HL-60 (cell line): ENCODE measurements at regions not wholly inside any gene's neighbourhood (a gene's known extent, or its start where the extent isn't known, plus 50 kb on each side); places are given as distances from the start of the nearest gene placed in this dataset.
A peak's percentile ranks its signal among the peaks of the same experiment; 100 is the strongest.

Experiments used
- DNase-seq, 2 experiments: peaks; one replicate each; pipeline ENCODE4 v3.0.0-alpha.2; 2010 to 2020; ENCODE audit warnings: low read depth in 1 of 2, low spot score in 1 of 2
- H3K27ac ChIP-seq: fragments of 250-450 bp; sonication (Bioruptor Pico); replicated peaks from 2 replicates; pipeline ENCODE4 v1.5.1; 2020; ENCODE audit warnings: mild to moderate bottlenecking, moderate library complexity
- H3K27me3 ChIP-seq: fragments of 250-450 bp; sonication (Bioruptor Pico); 2 replicates; pipeline ENCODE4 v1.5.1; 2021; ENCODE audit warnings: mild to moderate bottlenecking, moderate library complexity; ENCODE audit not compliant: insufficient read depth, poor library complexity, severe bottlenecking
- H3K4me3 ChIP-seq: replicated peaks from 2 replicates; pipeline ENCODE4 v1.5.1; 2011; ENCODE audit warnings: mild to moderate bottlenecking, control low read depth, low read length; ENCODE audit not compliant: insufficient read depth
- GABPA ChIP-seq: IDR thresholded peaks from 2 replicates; pipeline ENCODE4 v1.6.1; 2012; ENCODE audit warnings: low read depth
- POLR2AphosphoS5 ChIP-seq: IDR thresholded peaks from 2 replicates; pipeline ENCODE4 v1.6.1; 2012; ENCODE audit warnings: low read depth
- SPI1 ChIP-seq: IDR thresholded peaks from 2 replicates; pipeline ENCODE4 v1.6.1; 2012; ENCODE audit warnings: low read depth, mild to moderate bottlenecking, borderline replicate concordance
- TF ChIP-seq, protein P1 (sequence below): IDR thresholded peaks from one replicate; pipeline ENCODE4 v1.5.1; 2011; ENCODE audit warnings: low read length, control low read depth, inconsistent platforms; ENCODE audit not compliant: insufficient read depth
- TF ChIP-seq, protein P2 (sequence below): IDR thresholded peaks from 2 replicates; pipeline ENCODE4 v1.6.1; 2012; ENCODE audit warnings: low read depth; ENCODE audit not compliant: insufficient replicate concordance

DNA sequence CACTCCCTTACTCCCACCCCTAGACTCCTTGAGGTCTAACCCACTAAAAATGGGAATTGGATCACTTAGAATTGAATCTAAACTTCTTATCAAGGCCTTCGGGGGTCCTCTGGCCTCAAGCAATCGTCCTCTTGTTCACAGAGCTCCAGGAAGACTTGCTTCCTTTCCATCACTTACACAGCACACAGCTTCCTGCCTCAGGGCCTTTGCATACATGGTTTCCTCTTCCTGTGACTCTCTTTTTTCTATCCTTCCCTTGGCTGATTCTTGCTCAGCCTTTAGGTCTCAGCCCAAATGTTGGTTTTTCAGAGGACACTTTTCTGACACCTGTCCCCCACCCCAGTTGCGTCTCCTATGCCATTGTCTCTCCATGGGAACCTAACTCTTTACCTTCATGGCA is 50.0 kb upstream of the ALDH1B1 start:
- no peak for DNase-seq
- no peak overlapping the region for H3K27ac ChIP-seq
- H3K4me3 ChIP-seq = no peak overlapping the region
- H3K27me3 ChIP-seq = no peaks in the 10 kb centered on the region
- TF ChIP-seq GABPA = no peak

DNA sequence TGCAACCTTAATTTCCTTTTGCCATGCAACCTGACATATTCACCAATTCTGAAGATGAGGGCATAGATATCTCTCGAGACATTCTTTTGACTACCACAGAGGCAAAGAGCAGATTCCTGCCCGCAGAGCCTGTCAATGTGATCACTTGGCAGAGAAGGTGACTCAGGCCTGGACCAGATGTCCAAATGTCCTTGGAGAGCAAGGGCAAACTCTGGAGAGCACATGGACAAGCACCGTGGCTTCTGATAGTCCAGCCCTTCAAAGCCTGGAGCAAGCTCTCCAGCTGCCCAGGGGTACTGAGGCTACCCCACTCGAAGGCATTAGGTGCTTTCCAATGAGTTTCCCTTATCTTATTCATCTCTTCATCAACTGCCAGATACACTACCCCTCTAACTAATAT is 50.4 kb upstream of the ALDH1B1 start:
- DNase-seq = no peak
- Histone ChIP-seq H3K27ac (no peak overlapping the region), H3K4me3 (no peak overlapping the region), H3K27me3 (no peaks in the 10 kb centered on the region)
- TF ChIP-seq, protein P1, sequence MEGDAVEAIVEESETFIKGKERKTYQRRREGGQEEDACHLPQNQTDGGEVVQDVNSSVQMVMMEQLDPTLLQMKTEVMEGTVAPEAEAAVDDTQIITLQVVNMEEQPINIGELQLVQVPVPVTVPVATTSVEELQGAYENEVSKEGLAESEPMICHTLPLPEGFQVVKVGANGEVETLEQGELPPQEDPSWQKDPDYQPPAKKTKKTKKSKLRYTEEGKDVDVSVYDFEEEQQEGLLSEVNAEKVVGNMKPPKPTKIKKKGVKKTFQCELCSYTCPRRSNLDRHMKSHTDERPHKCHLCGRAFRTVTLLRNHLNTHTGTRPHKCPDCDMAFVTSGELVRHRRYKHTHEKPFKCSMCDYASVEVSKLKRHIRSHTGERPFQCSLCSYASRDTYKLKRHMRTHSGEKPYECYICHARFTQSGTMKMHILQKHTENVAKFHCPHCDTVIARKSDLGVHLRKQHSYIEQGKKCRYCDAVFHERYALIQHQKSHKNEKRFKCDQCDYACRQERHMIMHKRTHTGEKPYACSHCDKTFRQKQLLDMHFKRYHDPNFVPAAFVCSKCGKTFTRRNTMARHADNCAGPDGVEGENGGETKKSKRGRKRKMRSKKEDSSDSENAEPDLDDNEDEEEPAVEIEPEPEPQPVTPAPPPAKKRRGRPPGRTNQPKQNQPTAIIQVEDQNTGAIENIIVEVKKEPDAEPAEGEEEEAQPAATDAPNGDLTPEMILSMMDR = no peak
- TF ChIP-seq POLR2AphosphoS5 (no peak), SPI1 (no peak), GABPA (no peak)
- TF ChIP-seq, protein P2, sequence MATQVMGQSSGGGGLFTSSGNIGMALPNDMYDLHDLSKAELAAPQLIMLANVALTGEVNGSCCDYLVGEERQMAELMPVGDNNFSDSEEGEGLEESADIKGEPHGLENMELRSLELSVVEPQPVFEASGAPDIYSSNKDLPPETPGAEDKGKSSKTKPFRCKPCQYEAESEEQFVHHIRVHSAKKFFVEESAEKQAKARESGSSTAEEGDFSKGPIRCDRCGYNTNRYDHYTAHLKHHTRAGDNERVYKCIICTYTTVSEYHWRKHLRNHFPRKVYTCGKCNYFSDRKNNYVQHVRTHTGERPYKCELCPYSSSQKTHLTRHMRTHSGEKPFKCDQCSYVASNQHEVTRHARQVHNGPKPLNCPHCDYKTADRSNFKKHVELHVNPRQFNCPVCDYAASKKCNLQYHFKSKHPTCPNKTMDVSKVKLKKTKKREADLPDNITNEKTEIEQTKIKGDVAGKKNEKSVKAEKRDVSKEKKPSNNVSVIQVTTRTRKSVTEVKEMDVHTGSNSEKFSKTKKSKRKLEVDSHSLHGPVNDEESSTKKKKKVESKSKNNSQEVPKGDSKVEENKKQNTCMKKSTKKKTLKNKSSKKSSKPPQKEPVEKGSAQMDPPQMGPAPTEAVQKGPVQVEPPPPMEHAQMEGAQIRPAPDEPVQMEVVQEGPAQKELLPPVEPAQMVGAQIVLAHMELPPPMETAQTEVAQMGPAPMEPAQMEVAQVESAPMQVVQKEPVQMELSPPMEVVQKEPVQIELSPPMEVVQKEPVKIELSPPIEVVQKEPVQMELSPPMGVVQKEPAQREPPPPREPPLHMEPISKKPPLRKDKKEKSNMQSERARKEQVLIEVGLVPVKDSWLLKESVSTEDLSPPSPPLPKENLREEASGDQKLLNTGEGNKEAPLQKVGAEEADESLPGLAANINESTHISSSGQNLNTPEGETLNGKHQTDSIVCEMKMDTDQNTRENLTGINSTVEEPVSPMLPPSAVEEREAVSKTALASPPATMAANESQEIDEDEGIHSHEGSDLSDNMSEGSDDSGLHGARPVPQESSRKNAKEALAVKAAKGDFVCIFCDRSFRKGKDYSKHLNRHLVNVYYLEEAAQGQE = no peak

DNA sequence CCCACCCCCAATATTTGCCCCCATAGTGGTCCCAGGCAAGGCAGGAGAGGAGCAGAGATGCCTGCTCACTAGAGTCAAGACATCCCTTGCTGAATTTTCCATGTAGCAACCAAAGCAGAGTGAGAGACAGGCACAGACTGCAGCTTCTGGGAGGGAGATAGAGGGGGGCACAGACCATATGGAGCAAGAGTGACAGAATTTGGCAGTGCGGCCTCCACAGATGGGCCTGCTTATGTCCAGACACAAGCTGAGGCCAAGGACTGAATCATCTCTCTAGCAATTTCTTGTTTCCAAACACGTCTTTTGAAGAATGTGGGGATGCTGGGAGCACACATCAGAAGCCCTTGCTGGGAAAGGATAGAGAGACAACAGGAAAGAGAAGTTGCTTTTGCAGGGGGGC is 53.0 kb upstream of the ALDH1B1 start:
- TF ChIP-seq, protein P1 = no peak
- TF ChIP-seq, protein P2 = no peak
- no peak for TF ChIP-seq GABPA
- H3K4me3 ChIP-seq = no peak overlapping the region
- no peaks in the 10 kb centered on the region for H3K27me3 ChIP-seq
- no peak overlapping the region for H3K27ac ChIP-seq
- DNase-seq = no peak

DNA sequence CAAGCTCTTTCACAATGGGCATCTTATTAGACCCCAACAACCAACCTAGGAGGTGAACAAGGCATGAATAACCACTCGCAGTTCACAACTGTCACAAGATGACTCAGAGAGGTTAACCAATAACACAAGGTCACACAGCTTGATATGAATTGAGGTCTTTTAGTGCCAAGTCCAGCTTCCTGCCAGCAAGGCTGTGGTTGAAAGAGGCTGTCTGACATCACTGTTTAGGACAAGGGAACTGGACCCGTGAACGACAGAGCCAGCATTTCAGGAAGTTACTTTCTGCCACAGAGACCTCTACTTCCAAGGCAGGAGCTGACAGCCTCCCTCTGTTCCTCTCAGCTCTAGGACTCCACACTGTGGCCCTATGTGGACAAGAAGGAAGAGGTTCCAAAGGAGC is 53.4 kb upstream of the ALDH1B1 start:
- no peak overlapping the region for H3K27ac ChIP-seq
- TF ChIP-seq SPI1 (no peak), GABPA (no peak), POLR2AphosphoS5 (no peak)
- TF ChIP-seq, protein P2 = no peak
- TF ChIP-seq, protein P1 = no peak
- peak in 1 of 2 experiments; percentile 6 for DNase-seq
- no peaks in the 10 kb centered on the region for H3K27me3 ChIP-seq
- no peak overlapping the region for H3K4me3 ChIP-seq
